HepG2 (cell line): ENCODE measurements at regions not wholly inside any gene's neighbourhood (a gene's known extent, or its start where the extent isn't known, plus 50 kb on each side); places are given as distances from the start of the nearest gene placed in this dataset.

ENCODE experiments used
- ATAC-seq: fragments of 200-7000 bp; cut with Tn5 transposase; 3 replicates; pipeline ENCODE4 v1.9.1; 2020; ENCODE audit warnings: mild to moderate bottlenecking, moderate library complexity
- BruUV-seq: library from RNA; stranded (reverse); fragments of 400-500 nt; replicated peaks from 2 replicates; lab custom pipeline; 2021; lab: Mats Ljungman, UMichigan
- CTCF ChIA-PET: fragments of 300-600 bp; formaldehyde crosslinking; extraction: SDS; loops from one replicate; lab custom pipeline; 2021; ENCODE audit warnings: low total read pairs, inconsistent platforms, low intra/inter-chr PET ratio; lab: Yijun Ruan, JAX
- POLR2A ChIA-PET: fragments of 350-600 bp; sonication (Branson Sonifier 250); formaldehyde crosslinking; loops from one replicate; lab custom pipeline; 2020; ENCODE audit warnings: antibody characterized with exemption, inconsistent platforms; lab: Yijun Ruan, JAX
- DNase-seq: peaks from one replicate; pipeline ENCODE4 v3.0.0-alpha.2; 2015; ENCODE audit warnings: low spot score
- FAIRE-seq: peaks from 3 replicates; lab custom pipeline; 2011; peaks lifted over from hg19 to GRCh38; lab: Jason Lieb, UNC
- H2AFZ ChIP-seq: one replicate; pipeline ENCODE4 v1.6.1; 2011; ENCODE audit warnings: low read length, inconsistent platforms
- H3K27ac ChIP-seq: fragments of 300-600 bp; 3 replicates; pipeline ENCODE4 v1.8.0; 2011; ENCODE audit warnings: mixed run types, mild to moderate bottlenecking, mixed read lengths, low read length, inconsistent platforms; ENCODE audit not compliant: insufficient read depth; ENCODE audit errors: extremely low read length
- H3K27me3 ChIP-seq, 2 experiments: fragments of 200-600 bp in 1 of 2; 2 replicates in 1 of 2; 3 replicates in 1 of 2; pipeline versions ENCODE4 v1.6.0 to v1.8.0; 2011; ENCODE audit warnings: low read length in 2 of 2, mild to moderate bottlenecking in 2 of 2, moderate library complexity in 2 of 2, inconsistent platforms in 1 of 2; ENCODE audit not compliant: insufficient read depth in 2 of 2, control insufficient read depth in 1 of 2
- H3K36me3 ChIP-seq, 2 experiments: fragments of 200-600 bp in 1 of 2; replicated peaks in 1 of 2; 2 replicates in 1 of 2; 3 replicates in 1 of 2; pipeline versions ENCODE4 v1.5.1 to v1.8.0; 2011; ENCODE audit warnings: low read length in 2 of 2, inconsistent platforms in 1 of 2; ENCODE audit not compliant: insufficient read depth in 2 of 2, control insufficient read depth in 1 of 2
- H3K4me1 ChIP-seq: 2 replicates; pipeline ENCODE4 v1.5.1; 2012; ENCODE audit warnings: low read length, inconsistent platforms; ENCODE audit not compliant: insufficient read depth
- H3K4me2 ChIP-seq: 2 replicates; pipeline ENCODE4 v1.6.0; 2011; ENCODE audit warnings: low read depth, low read length, inconsistent platforms
- H3K4me3 ChIP-seq, 3 experiments: fragments of 200-600 bp in 1 of 3; sonication (generic), shearing (Covaris generic) in 1 of 3; replicated peaks in 1 of 3; 2 replicates each; pipeline ENCODE4 v1.5.1; 2011 to 2016; ENCODE audit warnings: low read length in 3 of 3, inconsistent platforms in 2 of 3, low read depth in 2 of 3, mild to moderate bottlenecking in 2 of 3, control low read depth in 1 of 3, mixed read lengths in 1 of 3; ENCODE audit not compliant: insufficient read depth in 1 of 3
- H3K79me2 ChIP-seq: one replicate; pipeline ENCODE4 v1.6.1; 2011; ENCODE audit warnings: low read length, inconsistent platforms; ENCODE audit not compliant: insufficient read depth
- H3K9ac ChIP-seq: 2 replicates; pipeline ENCODE4 v1.6.0; 2011; ENCODE audit warnings: mild to moderate bottlenecking, low read depth, low read length, inconsistent platforms; ENCODE audit not compliant: insufficient read depth
- H3K9me3 ChIP-seq: 2 replicates; pipeline ENCODE4 v1.5.1; 2012; ENCODE audit warnings: mild to moderate bottlenecking, low read length
- H4K20me1 ChIP-seq: 2 replicates; pipeline ENCODE4 v1.6.0; 2011; ENCODE audit warnings: inconsistent platforms, mild to moderate bottlenecking, low read length, moderate library complexity; ENCODE audit not compliant: insufficient read depth
- CHCHD3 ChIP-seq: sonication (generic); formaldehyde crosslinking; IDR thresholded peaks from 2 replicates; pipeline ENCODE4 v1.8.0; 2022; ENCODE audit warnings: mild to moderate bottlenecking, missing genetic modification reagents, moderate library complexity
- DRAP1 ChIP-seq: IDR thresholded peaks from 2 replicates; pipeline ENCODE4 v1.6.1; 2016; ENCODE audit warnings: missing genetic modification reagents, missing compliant biosample characterization
- HMGXB4 ChIP-seq, 2 experiments: sonication (generic) in 1 of 2; formaldehyde crosslinking in 1 of 2; IDR thresholded peaks; 2 replicates each; pipeline versions ENCODE4 v1.4.0 to v1.6.1; 2018 to 2020; ENCODE audit warnings: missing genetic modification reagents in 2 of 2, borderline replicate concordance in 1 of 2, low read depth in 1 of 2, mild to moderate bottlenecking in 1 of 2, missing biosample characterization in 1 of 2
- HNF4G ChIP-seq, 2 experiments: sonication (generic) in 1 of 2; formaldehyde crosslinking in 1 of 2; IDR thresholded peaks; 2 replicates each; pipeline versions ENCODE4 v1.4.0 to v1.6.1; 2011 to 2020; ENCODE audit warnings: borderline replicate concordance in 2 of 2, low read depth in 2 of 2, mild to moderate bottlenecking in 2 of 2, low read length in 1 of 2, missing genetic modification reagents in 1 of 2, moderate library complexity in 1 of 2
- MIER2 ChIP-seq: IDR thresholded peaks from 2 replicates; pipeline ENCODE4 v1.6.1; 2016; ENCODE audit warnings: missing biosample characterization, missing genetic modification reagents
- MLXIP ChIP-seq: sonication (generic); formaldehyde crosslinking; IDR thresholded peaks from 2 replicates; pipeline ENCODE4 v1.9.0; 2021; ENCODE audit warnings: missing genetic modification reagents, borderline replicate concordance
- PAWR ChIP-seq: sonication (generic); formaldehyde crosslinking; IDR thresholded peaks from 2 replicates; pipeline ENCODE4 v1.4.0; 2020; ENCODE audit warnings: missing genetic modification reagents, mild to moderate bottlenecking, borderline replicate concordance
- RFXANK ChIP-seq: IDR thresholded peaks from 2 replicates; pipeline ENCODE4 v1.6.1; 2016
- RXRB ChIP-seq: IDR thresholded peaks from 2 replicates; pipeline ENCODE4 v1.6.1; 2016; ENCODE audit warnings: borderline replicate concordance, missing genetic modification reagents, missing compliant biosample characterization
- ZKSCAN8 ChIP-seq: IDR thresholded peaks from 2 replicates; pipeline ENCODE4 v1.6.1; 2016; ENCODE audit warnings: borderline replicate concordance, missing genetic modification reagents, missing compliant biosample characterization
- ZNF180 ChIP-seq: sonication (generic); formaldehyde crosslinking; IDR thresholded peaks from 2 replicates; pipeline ENCODE4 v1.4.0; 2020; ENCODE audit warnings: low read depth, missing genetic modification reagents, borderline replicate concordance
- ZNF772 ChIP-seq: sonication (generic); formaldehyde crosslinking; IDR thresholded peaks from 2 replicates; pipeline ENCODE4 v1.5.0; 2020; ENCODE audit warnings: mild to moderate bottlenecking, missing genetic modification reagents
- WGBS: methylation state at CpG from one replicate; pipeline ENCODE4 v1.1.6; 2017; ENCODE audit warnings: low lambda C conversion rate; 5-methylcytosine and 5-hydroxymethylcytosine counted together
- in situ Hi-C: cut with HindIII; loops from 2 replicates; pipeline ENCODE4 v1.10.0; 2017; ENCODE audit warnings: low pct_unique_long_range_greater_than_20kb; ENCODE audit not compliant: extremely low pct_ligation_motif_present
- intact Hi-C: fragments of 100-400 bp; cut with micrococcal nuclease; formaldehyde crosslinking; loops from one replicate; pipeline ENCODE4 v1.10.0; 2022; ENCODE audit not compliant: unreplicated experiment

GRCh38 chr7:1349351-1349761 is 109.9 kb downstream of the MICALL2 start:
- CTCF ChIA-PET: no interaction called here
- WGBS: 35% methylated on average over 7 of the region's 15 CpGs
- H3K4me3 ChIP-seq: no peak overlapping the region
- H3K9ac ChIP-seq: no peak overlapping the region
- TF ChIP-seq HNF4G (IDR thresholded peaks at IDR 0.05; ENCODE audit: borderline replicate concordance, low read depth, low read length) (no peak), HNF4G (CRISPR knock-in tag; IDR thresholded peaks at IDR 0.05; ENCODE audit: borderline replicate concordance, low read depth) (no peak), ZKSCAN8 (CRISPR knock-in tag) (no peak)
- no peaks in the 10 kb centered on the region for H3K36me3 ChIP-seq
- in situ Hi-C loops (no loop called here), intact Hi-C loops (no loop called here)
- H4K20me1 ChIP-seq: no peaks in the 10 kb centered on the region
- H3K4me1 ChIP-seq: no peaks in the 10 kb centered on the region
- POLR2A ChIA-PET: no interaction called here
- ATAC-seq (no peak), DNase-seq (no peak), FAIRE-seq (no peak)
- BruUV-seq: no TSS peak
- H2AFZ ChIP-seq: no peak overlapping the region
- no peak overlapping the region for H3K27ac ChIP-seq
- H3K9me3 ChIP-seq: no peaks in the 10 kb centered on the region
- H3K27me3 ChIP-seq: peaks cover 7 to 76% of the 10 kb centered on the region in 2 experiments
- no peak overlapping the region for H3K4me2 ChIP-seq
- no peaks in the 10 kb centered on the region for H3K79me2 ChIP-seq

GRCh38 chr7:1351881-1352625 is 107.2 kb downstream of the MICALL2 start:
- DNase-seq: no peak
- CTCF ChIA-PET: no interaction called here
- no peak for TF ChIP-seq CHCHD3 (CRISPR knock-in tag)
- TF ChIP-seq ZNF180: no peak
- no peak for TF ChIP-seq PAWR
- TF ChIP-seq MLXIP (CRISPR knock-in tag): no peak
- TF ChIP-seq HMGXB4 (CRISPR knock-in tag; IDR thresholded peaks at IDR 0.05; ENCODE audit: borderline replicate concordance in 1 of 2, low read depth in 1 of 2): no peak
- TF ChIP-seq MIER2: no peak
- TF ChIP-seq RXRB (CRISPR knock-in tag): no peak
- TF ChIP-seq RFXANK (CRISPR knock-in tag): no peak
- no peak for TF ChIP-seq DRAP1 (CRISPR knock-in tag)
- TF ChIP-seq ZNF772: no peak

More at GRCh38 chr7:1351881-1352625, 107.2 kb downstream of the MICALL2 start:
- Histone ChIP-seq H3K9ac (no peak overlapping the region), H3K4me1 (no peaks in the 10 kb centered on the region), H3K27me3 (peaks cover 10 to 70% of the 10 kb centered on the region in 2 experiments), H3K27ac (no peak overlapping the region), H3K79me2 (no peaks in the 10 kb centered on the region), H2AFZ (no peak overlapping the region), H3K36me3 (no peaks in the 10 kb centered on the region), H3K9me3 (no peaks in the 10 kb centered on the region), H3K4me2 (no peak overlapping the region), H4K20me1 (no peaks in the 10 kb centered on the region), H3K4me3 (no peak overlapping the region)
- ATAC-seq: no peak
- BruUV-seq: no TSS peak
- FAIRE-seq: no peak
- 17% methylated on average over 4 of the region's 30 CpGs for WGBS
- in situ Hi-C loops (no loop called here), intact Hi-C loops (no loop called here)
- POLR2A ChIA-PET: no interaction called here
